GM18505 (cell line): ENCODE measurements at regions not wholly inside any gene's neighbourhood (a gene's known extent, or its start where the extent isn't known, plus 50 kb on each side); places are given as distances from the start of the nearest gene placed in this dataset.
"Not testable (repeated sequence)": the region's sequence is repeated elsewhere in the genome, so short reads cannot be mapped to it uniquely, and the experiment has no call there.

Source experiments
- ATAC-seq: cut with Tn5 transposase; IDR thresholded peaks from one replicate; pipeline ENCODE4 v1.9.1; 2021; ENCODE audit not compliant: unreplicated experiment
- POLR2A ChIP-seq: IDR thresholded peaks from 4 replicates; pipeline ENCODE4 v1.6.1; 2011; ENCODE audit warnings: borderline replicate concordance; ENCODE audit not compliant: insufficient read depth, insufficient read length; ENCODE audit errors: extremely low read depth

DNA sequence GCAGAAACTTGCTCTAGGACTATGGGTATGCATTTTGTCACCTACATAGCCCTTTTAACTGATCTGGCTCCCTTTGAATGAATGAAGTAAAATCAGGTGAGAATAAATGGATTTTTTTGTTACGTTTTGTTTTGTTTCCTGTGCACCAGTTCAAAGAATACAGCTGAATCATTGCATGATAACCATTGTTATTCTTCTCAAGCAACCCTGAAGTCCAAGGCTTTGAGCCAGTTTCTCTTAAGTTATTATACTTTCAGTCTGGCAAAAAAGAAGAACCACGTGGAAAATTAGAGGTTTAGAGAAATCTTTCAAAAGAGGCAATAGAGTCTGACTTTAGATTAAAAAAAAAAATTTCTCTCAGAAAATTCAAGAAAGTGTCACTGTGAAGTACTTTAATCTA, 398.6 kb upstream of the TECRL start:
- ATAC-seq, result no peak
- TF ChIP-seq POLR2A, result no peak

DNA sequence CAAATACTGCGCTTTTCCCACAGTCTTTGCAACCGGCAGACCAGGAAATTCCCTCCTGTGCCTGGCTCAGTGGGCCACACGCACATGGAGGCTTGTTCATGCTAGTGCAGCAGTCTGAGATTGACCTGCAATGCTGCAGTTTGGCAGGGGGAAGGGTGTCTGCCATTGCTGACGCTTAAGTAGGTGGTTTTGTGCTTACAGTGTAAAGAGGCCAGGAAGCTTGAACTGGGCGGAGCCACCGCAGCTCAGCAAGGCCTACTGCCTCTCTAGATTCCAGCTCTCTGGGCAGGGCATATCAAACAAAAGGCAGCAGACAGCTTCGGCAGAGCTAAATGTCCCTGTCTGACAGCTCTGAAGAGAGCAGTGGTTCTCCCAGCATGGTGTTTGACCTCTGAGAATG, 390.5 kb upstream of the TECRL start:
- no peak for TF ChIP-seq POLR2A
- no peak for ATAC-seq

DNA sequence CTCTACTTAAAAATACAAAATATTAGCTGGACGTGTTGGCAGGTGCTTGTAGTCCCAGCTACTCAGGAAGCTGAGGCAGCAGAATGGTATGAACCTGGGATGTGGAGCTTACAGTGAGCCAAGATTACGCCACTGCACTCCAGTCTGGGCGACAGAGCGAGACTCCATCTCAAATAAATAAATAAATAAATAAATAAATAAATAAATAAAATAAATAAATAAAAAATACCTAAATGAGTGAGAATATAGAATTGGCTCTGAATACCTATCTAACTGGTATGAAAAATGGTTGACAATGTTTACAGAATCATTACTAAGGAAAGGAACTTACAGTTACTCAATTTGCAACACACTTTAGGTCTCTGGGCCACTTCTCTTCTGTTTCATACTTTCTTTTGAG, 389.6 kb upstream of the TECRL start:
- not testable (repeated sequence) for ATAC-seq

DNA sequence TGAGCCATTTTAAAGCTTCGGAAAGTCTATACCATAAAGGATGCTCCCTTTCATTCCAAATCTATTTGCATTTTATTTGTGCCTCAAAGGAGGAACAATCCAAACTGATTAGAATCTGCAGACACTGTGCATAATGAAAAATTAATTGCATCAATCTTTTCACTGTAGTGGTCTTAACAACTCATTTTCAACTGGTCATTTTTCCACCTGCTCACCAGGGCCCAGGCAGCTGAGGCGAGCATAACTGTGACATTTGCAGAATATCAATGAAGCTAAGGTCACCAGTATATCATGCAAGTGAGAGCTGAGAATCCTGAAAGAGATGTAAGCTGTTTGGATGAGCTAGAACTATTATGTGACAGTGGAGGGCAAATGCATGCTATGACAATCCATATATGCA, 387.3 kb upstream of the TECRL start:
- no peak for ATAC-seq
- no peak for TF ChIP-seq POLR2A

DNA sequence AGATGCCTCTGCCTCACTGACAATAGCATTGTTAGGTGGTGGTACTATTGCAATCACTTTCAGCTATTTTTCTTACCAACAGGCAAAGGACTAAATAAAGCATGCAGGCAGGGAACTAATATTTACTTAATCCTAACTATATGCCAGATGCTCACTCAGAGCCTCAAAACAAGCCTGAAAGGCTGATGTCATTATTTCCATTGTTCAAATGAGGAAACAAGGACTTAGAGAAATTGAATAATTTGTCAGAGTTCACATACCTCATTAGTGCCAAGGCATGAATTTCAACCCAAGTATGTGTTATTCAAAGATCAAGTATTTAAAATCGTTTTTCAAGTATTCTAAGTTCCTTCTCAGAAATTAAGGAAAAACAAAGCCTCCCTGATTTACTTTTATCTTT, 374.9 kb upstream of the TECRL start:
- no peak for ATAC-seq
- no peak for TF ChIP-seq POLR2A

DNA sequence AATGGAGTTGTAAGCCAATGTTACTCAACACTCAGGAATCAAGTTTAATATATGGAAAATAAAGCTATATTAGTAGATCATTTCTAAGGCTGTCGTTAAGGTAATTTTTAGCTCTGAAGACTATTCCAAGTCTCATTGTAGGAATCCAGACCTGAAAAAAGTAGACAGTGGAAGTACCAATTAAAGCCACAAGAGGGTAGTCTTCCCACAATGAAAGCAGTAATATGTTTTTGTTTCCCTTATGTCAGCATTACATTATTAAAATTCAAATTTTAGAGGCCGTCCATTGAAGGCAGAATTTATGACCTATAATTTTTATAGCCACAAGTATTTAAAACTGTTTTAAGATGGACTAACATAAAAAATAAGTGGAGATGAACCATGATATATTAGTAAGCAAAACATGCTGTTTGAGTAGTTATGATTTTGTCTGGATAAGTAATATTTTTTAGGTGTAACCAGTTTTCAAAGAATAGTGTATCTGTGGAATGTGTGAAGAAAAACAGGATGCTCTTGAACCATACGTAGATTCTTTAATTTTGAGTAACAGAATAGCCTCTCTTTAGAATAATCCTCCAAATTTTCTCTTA, 372.6 kb upstream of the TECRL start:
- no peak for TF ChIP-seq POLR2A
- no peak for ATAC-seq

DNA sequence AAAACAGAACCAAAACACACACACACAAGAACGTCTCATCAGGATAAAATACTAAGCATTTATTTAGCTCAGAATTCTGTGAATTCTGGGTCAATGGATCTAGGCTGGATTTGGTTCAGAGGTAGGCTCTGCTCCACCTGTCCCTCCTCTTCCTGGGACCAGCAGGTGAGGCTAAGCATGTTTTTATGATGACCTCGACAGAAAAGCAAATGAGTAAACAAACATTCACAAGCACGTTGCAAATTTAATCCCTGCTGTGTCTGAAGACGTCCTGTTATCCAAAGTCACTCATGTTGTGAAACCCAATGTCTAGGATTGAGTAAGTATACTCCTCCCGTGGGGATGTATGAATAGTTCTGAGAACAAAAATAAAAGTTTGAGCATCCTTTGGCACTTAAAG, 371.4 kb upstream of the TECRL start:
- no peak for TF ChIP-seq POLR2A
- ATAC-seq, result no peak

DNA sequence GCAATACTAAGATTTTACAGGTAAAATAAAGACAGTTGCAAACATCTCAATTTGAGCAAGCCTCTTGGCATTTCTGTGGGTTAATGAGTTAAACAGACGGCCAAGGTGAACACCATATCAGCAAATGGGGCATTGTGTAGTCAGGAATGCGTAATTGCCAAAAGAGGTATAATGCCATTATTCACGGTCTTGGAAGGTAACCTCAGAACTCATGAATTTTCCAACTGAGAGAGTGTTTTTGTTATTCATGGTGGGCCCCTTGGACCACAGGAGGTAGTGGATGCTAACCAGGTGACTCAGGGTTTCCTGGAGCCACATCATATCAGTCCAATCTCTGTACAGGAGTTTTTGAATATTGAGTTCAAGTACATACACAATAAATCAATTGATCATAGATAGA, 368.0 kb upstream of the TECRL start:
- no peak for ATAC-seq
- TF ChIP-seq POLR2A, result no peak

DNA sequence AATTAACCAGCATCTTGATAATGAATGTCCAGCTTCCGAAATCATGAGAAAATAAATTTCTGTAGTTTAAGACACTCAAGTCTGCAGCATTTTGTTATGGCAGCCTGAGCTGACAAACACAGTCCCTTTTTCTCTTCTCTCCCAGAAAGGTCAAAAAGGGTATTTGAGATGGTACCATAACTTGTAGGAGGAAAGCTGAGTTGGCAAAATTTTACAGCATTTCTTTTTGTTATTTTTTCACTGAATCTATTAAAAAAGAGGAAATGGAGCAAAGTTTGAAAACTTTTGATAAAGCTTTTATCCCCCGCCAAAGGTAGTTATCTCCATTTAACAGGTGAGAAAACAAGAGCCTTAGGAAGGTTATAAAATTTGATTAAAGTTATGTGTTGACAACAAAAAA, 367.6 kb upstream of the TECRL start:
- TF ChIP-seq POLR2A, result no peak
- ATAC-seq, result no peak

DNA sequence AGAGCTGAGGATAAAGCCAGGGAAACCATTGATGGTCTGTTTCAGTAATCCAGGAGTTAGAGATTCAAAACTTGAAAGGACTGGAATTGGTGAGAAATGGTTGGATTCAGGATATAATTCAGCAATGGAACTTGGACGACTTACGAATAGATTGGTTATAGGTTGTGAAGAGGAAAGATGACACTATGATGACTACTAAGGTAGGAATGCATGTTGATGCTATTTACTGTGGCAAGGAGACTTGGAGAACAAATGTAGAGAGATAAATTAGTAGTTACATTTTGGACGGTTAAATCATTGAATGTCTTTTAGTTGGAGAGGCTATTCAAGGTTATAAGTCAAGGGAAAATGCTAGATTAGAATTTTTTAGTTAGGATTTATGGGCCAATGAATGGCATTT, 365.4 kb upstream of the TECRL start:
- no peak for ATAC-seq

DNA sequence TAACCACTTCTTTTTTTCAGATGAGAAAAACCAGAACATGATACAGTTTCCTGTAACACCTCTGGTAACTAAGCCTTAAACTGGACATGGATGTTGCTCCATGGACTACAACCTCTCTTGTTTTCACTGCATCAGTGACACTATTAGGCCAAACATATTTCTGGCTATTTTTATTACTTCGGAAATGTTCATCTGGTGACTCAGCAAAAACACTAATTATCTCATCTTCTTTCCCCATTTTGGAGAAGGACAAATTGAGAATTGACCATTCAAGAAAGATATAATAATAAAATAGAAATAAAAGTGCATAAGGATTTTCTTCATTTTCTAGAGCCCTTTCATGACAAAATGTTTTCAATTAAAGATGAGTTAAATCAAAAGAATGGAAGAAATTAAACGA, 361.9 kb upstream of the TECRL start:
- TF ChIP-seq POLR2A, result no peak
- ATAC-seq, result no peak

More for the DNA sequence above, 365.4 kb upstream of the TECRL start:
- no peak for TF ChIP-seq POLR2A

DNA sequence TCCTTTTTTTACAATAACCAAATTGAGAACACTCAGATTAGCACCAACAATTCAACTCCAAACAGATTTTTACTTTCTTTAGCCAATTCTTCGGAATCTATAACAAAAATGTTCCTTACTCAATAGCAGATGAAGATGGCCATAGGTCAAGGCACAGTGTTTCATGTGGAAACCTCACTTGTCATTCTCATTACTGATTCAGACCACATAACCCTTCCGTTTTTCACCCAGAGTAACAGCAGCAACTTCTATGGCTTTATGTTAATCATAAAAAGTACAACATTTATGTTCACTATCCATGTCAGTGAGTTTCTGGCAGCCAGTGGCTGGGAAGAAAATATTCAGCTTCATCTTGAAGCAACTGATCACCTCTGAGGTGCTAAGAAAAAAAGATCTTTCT, 358.3 kb upstream of the TECRL start:
- TF ChIP-seq POLR2A, result no peak
- no peak for ATAC-seq

DNA sequence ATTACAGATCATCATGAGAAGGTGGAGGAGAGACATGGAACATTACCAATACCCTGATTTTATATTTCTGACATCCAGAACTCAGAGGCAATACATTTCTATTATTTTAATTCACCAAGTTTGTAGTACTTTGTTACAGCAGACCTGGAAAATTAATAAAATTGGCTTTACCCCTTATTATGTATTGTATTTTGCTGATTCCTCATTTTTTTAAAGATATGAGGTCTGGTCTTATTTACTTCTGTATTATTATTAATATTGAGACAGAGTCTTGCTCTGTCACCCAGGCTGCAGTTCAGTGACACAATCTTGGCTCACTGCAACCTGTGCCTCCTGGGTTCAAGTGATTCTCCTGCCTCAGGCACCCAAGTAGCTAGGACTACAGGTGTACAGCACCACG, 357.3 kb upstream of the TECRL start:
- no peak for TF ChIP-seq POLR2A
- ATAC-seq, result no peak

DNA sequence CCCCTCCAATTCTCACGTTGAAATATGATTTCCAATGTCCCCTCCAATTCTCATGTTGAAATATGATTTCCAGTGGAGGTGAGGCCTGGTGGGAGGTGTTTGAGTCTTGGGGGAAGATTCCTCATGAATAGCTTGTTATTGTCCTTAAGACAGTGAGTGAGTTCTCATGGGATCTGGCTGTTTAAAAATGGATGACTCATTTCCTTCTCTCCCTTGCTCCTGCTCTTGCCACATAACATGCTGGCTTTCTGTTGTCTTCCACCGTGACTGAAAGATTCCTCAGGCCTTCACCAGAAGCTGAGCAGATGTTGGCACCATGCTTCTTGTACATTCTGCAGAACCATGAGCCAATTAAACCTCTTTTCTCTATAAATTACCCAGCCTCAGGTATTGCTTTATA, 346.8 kb upstream of the TECRL start:
- no peak for TF ChIP-seq POLR2A
- ATAC-seq, result no peak

DNA sequence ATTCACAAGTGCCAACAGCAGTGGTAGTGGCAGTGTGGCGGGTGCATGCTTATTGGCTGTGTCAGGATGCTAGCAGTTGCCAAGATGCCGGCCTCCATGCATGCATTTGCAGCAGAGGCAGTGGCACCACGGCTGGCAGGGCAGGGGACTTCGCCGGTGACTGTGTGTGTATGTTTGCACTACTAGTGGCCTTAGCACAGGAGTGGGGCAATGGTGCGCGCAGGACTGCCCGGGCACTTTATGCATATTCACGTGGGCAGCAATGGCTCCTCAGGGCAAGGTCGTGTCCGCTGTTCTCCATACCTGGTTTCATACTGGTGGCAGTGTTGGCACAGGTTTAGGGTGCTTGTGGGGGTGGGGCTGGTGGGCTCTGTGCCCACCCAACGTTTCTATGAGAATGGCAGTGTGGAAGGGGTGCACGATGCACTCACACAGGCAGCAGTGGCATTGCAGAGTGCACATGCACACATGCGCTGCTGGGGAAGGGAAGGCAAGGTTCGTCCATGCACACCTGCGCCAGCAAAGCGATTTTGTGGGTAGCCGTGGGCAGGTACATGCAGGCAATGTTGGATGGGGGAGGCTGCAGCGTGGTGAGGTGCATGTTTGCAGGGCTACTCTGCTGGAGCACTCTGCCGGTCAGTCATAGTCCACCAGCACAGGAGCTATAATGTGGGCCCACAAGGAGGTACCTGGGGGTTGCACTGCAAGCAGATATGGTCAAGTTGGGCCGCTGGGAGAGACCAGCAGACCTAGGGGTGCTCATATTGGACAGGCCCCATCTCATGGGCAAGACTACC, 338.9 kb upstream of the TECRL start:
- no peak for ATAC-seq
- no peak for TF ChIP-seq POLR2A

DNA sequence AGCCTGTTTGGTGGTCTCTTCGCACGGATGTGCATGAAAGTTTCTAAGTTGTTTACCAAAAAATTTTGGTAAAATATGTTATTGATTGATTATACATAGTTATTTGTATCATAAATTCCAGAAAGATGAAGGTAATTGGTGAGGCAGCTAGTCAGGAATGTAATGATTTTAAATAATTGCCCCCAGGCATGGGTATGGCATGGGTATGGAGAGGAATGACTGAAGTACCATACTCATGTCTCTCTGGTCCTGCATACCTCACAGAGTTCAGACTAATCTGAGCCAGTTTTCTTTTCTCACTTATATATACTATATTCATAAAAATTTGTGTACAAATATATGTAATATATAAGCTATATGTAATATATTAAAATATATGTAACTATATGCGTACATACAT, 329.0 kb upstream of the TECRL start:
- ATAC-seq, result no peak
- TF ChIP-seq POLR2A, result no peak

DNA sequence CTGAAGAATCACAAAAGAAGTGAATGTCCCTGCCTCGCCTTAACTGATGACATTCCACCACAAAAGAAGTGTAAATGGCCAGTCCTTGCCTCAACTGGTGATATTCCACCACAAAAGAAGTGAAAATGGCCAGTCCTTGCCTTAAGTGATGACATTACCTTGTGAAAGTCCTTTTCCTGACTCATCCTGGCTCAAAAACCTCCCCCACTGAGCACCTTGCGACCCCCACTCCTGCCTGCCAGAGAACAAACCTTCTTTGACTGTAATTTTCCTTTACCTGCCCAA, 328.5 kb upstream of the TECRL start:
- not testable (repeated sequence) for ATAC-seq
